HepG2 (cell line): ENCODE measurements at regions not wholly inside any gene's neighbourhood (a gene's known extent, or its start where the extent isn't known, plus 50 kb on each side); places are given as distances from the start of the nearest gene placed in this dataset.

Experiments
- ATAC-seq: fragments of 200-7000 bp; cut with Tn5 transposase; 3 replicates; pipeline ENCODE4 v1.9.1; 2020; ENCODE audit warnings: mild to moderate bottlenecking, moderate library complexity
- BruUV-seq: library from RNA; stranded (reverse); fragments of 400-500 nt; replicated peaks from 2 replicates; lab custom pipeline; 2021; lab: Mats Ljungman, UMichigan
- CTCF ChIA-PET: fragments of 300-600 bp; formaldehyde crosslinking; extraction: SDS; loops from one replicate; lab custom pipeline; 2021; ENCODE audit warnings: low total read pairs, inconsistent platforms, low intra/inter-chr PET ratio; lab: Yijun Ruan, JAX
- POLR2A ChIA-PET: fragments of 350-600 bp; sonication (Branson Sonifier 250); formaldehyde crosslinking; loops from one replicate; lab custom pipeline; 2020; ENCODE audit warnings: antibody characterized with exemption, inconsistent platforms; lab: Yijun Ruan, JAX
- DNase-seq: peaks from one replicate; pipeline ENCODE4 v3.0.0-alpha.2; 2015; ENCODE audit warnings: low spot score
- FAIRE-seq: peaks from 3 replicates; lab custom pipeline; 2011; peaks lifted over from hg19 to GRCh38; lab: Jason Lieb, UNC
- H2AFZ ChIP-seq: one replicate; pipeline ENCODE4 v1.6.1; 2011; ENCODE audit warnings: low read length, inconsistent platforms
- H3K27ac ChIP-seq: fragments of 300-600 bp; 3 replicates; pipeline ENCODE4 v1.8.0; 2011; ENCODE audit warnings: mixed run types, mild to moderate bottlenecking, mixed read lengths, low read length, inconsistent platforms; ENCODE audit not compliant: insufficient read depth; ENCODE audit errors: extremely low read length
- H3K27me3 ChIP-seq, 2 experiments: fragments of 200-600 bp in 1 of 2; 2 replicates in 1 of 2; 3 replicates in 1 of 2; pipeline versions ENCODE4 v1.6.0 to v1.8.0; 2011; ENCODE audit warnings: low read length in 2 of 2, mild to moderate bottlenecking in 2 of 2, moderate library complexity in 2 of 2, inconsistent platforms in 1 of 2; ENCODE audit not compliant: insufficient read depth in 2 of 2, control insufficient read depth in 1 of 2
- H3K36me3 ChIP-seq, 2 experiments: fragments of 200-600 bp in 1 of 2; replicated peaks in 1 of 2; 2 replicates in 1 of 2; 3 replicates in 1 of 2; pipeline versions ENCODE4 v1.5.1 to v1.8.0; 2011; ENCODE audit warnings: low read length in 2 of 2, inconsistent platforms in 1 of 2; ENCODE audit not compliant: insufficient read depth in 2 of 2, control insufficient read depth in 1 of 2
- H3K4me1 ChIP-seq: 2 replicates; pipeline ENCODE4 v1.5.1; 2012; ENCODE audit warnings: low read length, inconsistent platforms; ENCODE audit not compliant: insufficient read depth
- H3K4me2 ChIP-seq: 2 replicates; pipeline ENCODE4 v1.6.0; 2011; ENCODE audit warnings: low read depth, low read length, inconsistent platforms
- H3K4me3 ChIP-seq, 3 experiments: fragments of 200-600 bp in 1 of 3; sonication (generic), shearing (Covaris generic) in 1 of 3; replicated peaks in 1 of 3; 2 replicates each; pipeline ENCODE4 v1.5.1; 2011 to 2016; ENCODE audit warnings: low read length in 3 of 3, inconsistent platforms in 2 of 3, low read depth in 2 of 3, mild to moderate bottlenecking in 2 of 3, control low read depth in 1 of 3, mixed read lengths in 1 of 3; ENCODE audit not compliant: insufficient read depth in 1 of 3
- H3K79me2 ChIP-seq: one replicate; pipeline ENCODE4 v1.6.1; 2011; ENCODE audit warnings: low read length, inconsistent platforms; ENCODE audit not compliant: insufficient read depth
- H3K9ac ChIP-seq: 2 replicates; pipeline ENCODE4 v1.6.0; 2011; ENCODE audit warnings: mild to moderate bottlenecking, low read depth, low read length, inconsistent platforms; ENCODE audit not compliant: insufficient read depth
- H3K9me3 ChIP-seq: 2 replicates; pipeline ENCODE4 v1.5.1; 2012; ENCODE audit warnings: mild to moderate bottlenecking, low read length
- H4K20me1 ChIP-seq: 2 replicates; pipeline ENCODE4 v1.6.0; 2011; ENCODE audit warnings: inconsistent platforms, mild to moderate bottlenecking, low read length, moderate library complexity; ENCODE audit not compliant: insufficient read depth
- ATF7 ChIP-seq, 2 experiments: fragments of 450-650 bp in 1 of 2; sonication (generic) in 1 of 2; formaldehyde crosslinking in 1 of 2; IDR thresholded peaks; 2 replicates each; pipeline versions ENCODE4 v1.4.0 to v1.6.1; 2016 to 2020; ENCODE audit warnings: antibody characterized with exemption in 1 of 2, mild to moderate bottlenecking in 1 of 2, missing genetic modification reagents in 1 of 2
- EED ChIP-seq: sonication (generic); formaldehyde crosslinking; IDR thresholded peaks from 2 replicates; pipeline ENCODE4 v1.5.0; 2020; ENCODE audit warnings: mild to moderate bottlenecking, missing genetic modification reagents
- EZH2 ChIP-seq: conservative IDR thresholded peaks from 2 replicates; pipeline ENCODE4 v1.6.1; 2012; ENCODE audit warnings: mild to moderate bottlenecking, low read depth, low read length, moderate library complexity
- MEF2D ChIP-seq: sonication (generic); formaldehyde crosslinking; IDR thresholded peaks from 2 replicates; pipeline ENCODE4 v1.5.1; 2020; ENCODE audit warnings: mild to moderate bottlenecking, missing genetic modification reagents
- MTA3 ChIP-seq: sonication (generic); formaldehyde crosslinking; IDR thresholded peaks from 2 replicates; pipeline ENCODE4 v1.4.0; 2020; ENCODE audit warnings: missing genetic modification reagents
- SSRP1 ChIP-seq: IDR thresholded peaks from 2 replicates; pipeline ENCODE4 v1.6.1; 2016; ENCODE audit warnings: control low read depth
- TAF1 ChIP-seq: sonication (generic); formaldehyde crosslinking; IDR thresholded peaks from 2 replicates; pipeline ENCODE4 v1.4.0; 2020; ENCODE audit warnings: missing genetic modification reagents
- TEAD2 ChIP-seq: sonication (generic); formaldehyde crosslinking; IDR thresholded peaks from 2 replicates; pipeline ENCODE4 v1.9.0; 2021; ENCODE audit warnings: missing genetic modification reagents
- ZFAT ChIP-seq: sonication (generic); formaldehyde crosslinking; conservative IDR thresholded peaks from 2 replicates; pipeline ENCODE4 v1.8.1; 2023; ENCODE audit warnings: missing genetic modification reagents, inconsistent platforms
- ZFP36L1 ChIP-seq: sonication (generic); formaldehyde crosslinking; IDR thresholded peaks from 2 replicates; pipeline ENCODE4 v1.8.0; 2022; ENCODE audit warnings: mild to moderate bottlenecking, missing genetic modification reagents, moderate library complexity
- ZNF326 ChIP-seq: sonication (generic); formaldehyde crosslinking; IDR thresholded peaks from 2 replicates; pipeline ENCODE4 v1.4.0; 2020; ENCODE audit warnings: missing genetic modification reagents, borderline replicate concordance
- ZNF367 ChIP-seq: sonication (generic); formaldehyde crosslinking; IDR thresholded peaks from 2 replicates; pipeline ENCODE4 v1.4.0; 2020; ENCODE audit warnings: missing genetic modification reagents, borderline replicate concordance
- ZNF616 ChIP-seq: sonication (generic); formaldehyde crosslinking; IDR thresholded peaks from 2 replicates; pipeline ENCODE4 v1.5.0; 2020; ENCODE audit warnings: low read depth, mild to moderate bottlenecking, missing genetic modification reagents
- ZNF766 ChIP-seq: sonication (generic); formaldehyde crosslinking; IDR thresholded peaks from 2 replicates; pipeline ENCODE4 v1.5.0; 2020; ENCODE audit warnings: missing genetic modification reagents, borderline replicate concordance
- WGBS: methylation state at CpG from one replicate; pipeline ENCODE4 v1.1.6; 2017; ENCODE audit warnings: low lambda C conversion rate; 5-methylcytosine and 5-hydroxymethylcytosine counted together
- in situ Hi-C: cut with HindIII; loops from 2 replicates; pipeline ENCODE4 v1.10.0; 2017; ENCODE audit warnings: low pct_unique_long_range_greater_than_20kb; ENCODE audit not compliant: extremely low pct_ligation_motif_present
- intact Hi-C: fragments of 100-400 bp; cut with micrococcal nuclease; formaldehyde crosslinking; loops from one replicate; pipeline ENCODE4 v1.10.0; 2022; ENCODE audit not compliant: unreplicated experiment
- TF ChIP-seq, protein P1 (sequence below): sonication (generic); formaldehyde crosslinking; IDR thresholded peaks from 2 replicates; pipeline ENCODE4 v1.5.1; 2020; ENCODE audit warnings: mild to moderate bottlenecking, moderate library complexity, missing genetic modification reagents
- TF ChIP-seq, protein P2 (sequence below): sonication (generic); formaldehyde crosslinking; IDR thresholded peaks from 2 replicates; pipeline ENCODE4 v1.8.0; 2022; ENCODE audit warnings: missing genetic modification reagents, mild to moderate bottlenecking, moderate library complexity, borderline replicate concordance
- TF ChIP-seq, protein P3 (sequence below): sonication (generic); formaldehyde crosslinking; IDR thresholded peaks from 2 replicates; pipeline ENCODE4 v1.8.1; 2023; ENCODE audit warnings: mild to moderate bottlenecking, missing genetic modification reagents, borderline replicate concordance

DNA sequence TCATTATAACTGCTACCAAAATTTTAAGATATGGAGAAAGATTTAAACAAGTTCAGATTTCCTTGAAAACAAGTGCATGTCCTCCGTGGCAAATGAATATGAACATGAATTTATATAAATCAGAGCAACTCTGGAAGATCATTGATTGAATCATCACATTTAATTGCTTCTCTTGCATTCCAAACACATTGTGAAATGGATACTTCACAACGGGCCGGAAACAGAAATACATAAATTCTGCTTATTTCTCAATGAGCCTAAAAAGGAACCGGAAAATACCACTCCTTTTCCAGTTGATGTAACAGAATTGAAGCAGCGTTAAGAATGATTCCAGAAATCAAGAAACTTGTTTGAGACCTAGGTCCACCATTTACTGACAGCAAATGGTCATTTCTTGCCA lies 134.6 kb upstream of the BTN3A2 start:
- no peaks in the 10 kb centered on the region; a peak in 1 of 5 replicates for H3K36me3 ChIP-seq
- no peaks in the 10 kb centered on the region for H3K9me3 ChIP-seq
- in situ Hi-C loops (no loop called here), intact Hi-C loops (no loop called here)
- no peak for FAIRE-seq
- no peak overlapping the region for H3K4me3 ChIP-seq
- DNase-seq: no peak
- H3K4me1 ChIP-seq: peaks cover 29% of the 10 kb centered on the region
- ATAC-seq: no peak
- H3K9ac ChIP-seq: no peak overlapping the region
- ChIA-PET POLR2A (no interaction called here), CTCF (no interaction called here)
- H3K4me2 ChIP-seq: no peak overlapping the region
- no peak overlapping the region for H2AFZ ChIP-seq
- peaks cover 0 to 25% of the 10 kb centered on the region in 2 experiments; a peak in 3 of 5 replicates for H3K27me3 ChIP-seq
- no TSS peak for BruUV-seq
- no peak overlapping the region for H3K27ac ChIP-seq
- no peak for TF ChIP-seq ZNF326
- TF ChIP-seq TEAD2: no peak
- TF ChIP-seq MEF2D (CRISPR knock-in tag): no peak
- TF ChIP-seq ZNF616 (CRISPR knock-in tag): no peak
- TF ChIP-seq SSRP1 (CRISPR knock-in tag): no peak
- TF ChIP-seq TAF1 (CRISPR knock-in tag): no peak
- TF ChIP-seq MTA3: no peak
- no peak for TF ChIP-seq EZH2
- no peak for TF ChIP-seq ZNF367 (CRISPR knock-in tag)
- H4K20me1 ChIP-seq: no peaks in the 10 kb centered on the region
- H3K79me2 ChIP-seq: no peaks in the 10 kb centered on the region
- WGBS: 71% methylated on average over 5 of the region's 5 CpGs

DNA sequence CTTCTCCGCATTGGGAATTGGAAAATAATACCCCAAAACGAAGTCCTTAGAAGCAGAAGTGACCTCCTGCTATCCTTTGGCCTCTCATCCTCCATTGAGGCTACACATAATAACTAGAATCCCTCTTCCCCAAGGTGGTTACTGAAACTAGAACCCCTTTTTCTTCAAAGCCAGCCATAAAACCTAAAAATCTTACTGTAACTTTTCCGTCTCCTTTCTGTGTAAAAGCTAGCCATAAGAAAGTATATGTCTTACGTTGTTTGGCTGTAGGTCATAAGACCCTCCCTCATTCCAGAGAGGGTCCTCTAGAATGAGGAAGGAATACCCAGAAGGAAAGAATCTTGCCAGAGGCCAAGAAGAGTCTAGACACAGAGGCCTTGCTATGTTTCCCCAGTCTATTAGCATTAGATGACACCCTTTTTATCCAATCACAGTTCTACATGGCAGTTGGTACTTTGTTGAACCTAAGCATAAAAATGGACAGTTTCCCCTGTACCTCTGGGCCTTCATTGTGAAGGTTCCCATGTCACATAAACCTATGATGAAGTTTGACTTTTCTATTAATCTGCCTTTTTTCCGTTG lies 133.9 kb upstream of the BTN3A2 start:
- BruUV-seq: no TSS peak
- no peak for FAIRE-seq
- Histone ChIP-seq H3K4me2 (no peak overlapping the region), H3K4me3 (no peak overlapping the region), H2AFZ (no peak overlapping the region), H3K4me1 (peaks cover 25% of the 10 kb centered on the region; the same call in 1 of the 2 replicates), H3K79me2 (no peaks in the 10 kb centered on the region), H3K9ac (no peak overlapping the region), H4K20me1 (no peaks in the 10 kb centered on the region), H3K36me3 (no peaks in the 10 kb centered on the region), H3K9me3 (no peaks in the 10 kb centered on the region), H3K27me3 (peaks cover 0 to 28% of the 10 kb centered on the region in 2 experiments; a peak in 3 of 5 replicates), H3K27ac (no peak overlapping the region)
- ChIA-PET CTCF (no interaction called here), POLR2A (no interaction called here)
- in situ Hi-C loops (no loop called here), intact Hi-C loops (no loop called here)
- no peak for ATAC-seq
- no peak for DNase-seq
- WGBS: 70% methylated on average over 5 of the region's 5 CpGs
- TF ChIP-seq, protein P1, sequence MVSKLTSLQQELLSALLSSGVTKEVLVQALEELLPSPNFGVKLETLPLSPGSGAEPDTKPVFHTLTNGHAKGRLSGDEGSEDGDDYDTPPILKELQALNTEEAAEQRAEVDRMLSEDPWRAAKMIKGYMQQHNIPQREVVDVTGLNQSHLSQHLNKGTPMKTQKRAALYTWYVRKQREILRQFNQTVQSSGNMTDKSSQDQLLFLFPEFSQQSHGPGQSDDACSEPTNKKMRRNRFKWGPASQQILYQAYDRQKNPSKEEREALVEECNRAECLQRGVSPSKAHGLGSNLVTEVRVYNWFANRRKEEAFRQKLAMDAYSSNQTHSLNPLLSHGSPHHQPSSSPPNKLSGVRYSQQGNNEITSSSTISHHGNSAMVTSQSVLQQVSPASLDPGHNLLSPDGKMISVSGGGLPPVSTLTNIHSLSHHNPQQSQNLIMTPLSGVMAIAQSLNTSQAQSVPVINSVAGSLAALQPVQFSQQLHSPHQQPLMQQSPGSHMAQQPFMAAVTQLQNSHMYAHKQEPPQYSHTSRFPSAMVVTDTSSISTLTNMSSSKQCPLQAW (CRISPR knock-in tag): no peak
- TF ChIP-seq, protein P2, sequence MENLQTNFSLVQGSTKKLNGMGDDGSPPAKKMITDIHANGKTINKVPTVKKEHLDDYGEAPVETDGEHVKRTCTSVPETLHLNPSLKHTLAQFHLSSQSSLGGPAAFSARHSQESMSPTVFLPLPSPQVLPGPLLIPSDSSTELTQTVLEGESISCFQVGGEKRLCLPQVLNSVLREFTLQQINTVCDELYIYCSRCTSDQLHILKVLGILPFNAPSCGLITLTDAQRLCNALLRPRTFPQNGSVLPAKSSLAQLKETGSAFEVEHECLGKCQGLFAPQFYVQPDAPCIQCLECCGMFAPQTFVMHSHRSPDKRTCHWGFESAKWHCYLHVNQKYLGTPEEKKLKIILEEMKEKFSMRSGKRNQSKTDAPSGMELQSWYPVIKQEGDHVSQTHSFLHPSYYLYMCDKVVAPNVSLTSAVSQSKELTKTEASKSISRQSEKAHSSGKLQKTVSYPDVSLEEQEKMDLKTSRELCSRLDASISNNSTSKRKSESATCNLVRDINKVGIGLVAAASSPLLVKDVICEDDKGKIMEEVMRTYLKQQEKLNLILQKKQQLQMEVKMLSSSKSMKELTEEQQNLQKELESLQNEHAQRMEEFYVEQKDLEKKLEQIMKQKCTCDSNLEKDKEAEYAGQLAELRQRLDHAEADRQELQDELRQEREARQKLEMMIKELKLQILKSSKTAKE: no peak
- TF ChIP-seq EED (CRISPR knock-in tag): no peak
- TF ChIP-seq, protein P3, sequence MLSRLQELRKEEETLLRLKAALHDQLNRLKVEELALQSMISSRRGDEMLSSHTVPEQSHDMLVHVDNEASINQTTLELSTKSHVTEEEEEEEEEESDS (CRISPR knock-in tag): no peak
- no peak for TF ChIP-seq ATF7 (IDR thresholded peaks at IDR 0.05)
- no peak for TF ChIP-seq ATF7 (CRISPR knock-in tag; IDR thresholded peaks at IDR 0.05)
- TF ChIP-seq ZNF766 (CRISPR knock-in tag): no peak
- no peak for TF ChIP-seq ZFAT (CRISPR knock-in tag)
- TF ChIP-seq ZFP36L1 (CRISPR knock-in tag): no peak
